Natural killer cell (primary cell): ENCODE measurements at regions not wholly inside any gene's neighbourhood (a gene's known extent, or its start where the extent isn't known, plus 50 kb on each side); places are given as distances from the start of the nearest gene placed in this dataset.

Experiments
- ATAC-seq, 3 donors: fragments of 150-1000 bp in 2 of 3; fragments of 200-7000 bp in 1 of 3; cut with Tn5 transposase; 1 replicate in 1 of 3; 2 replicates in 2 of 3; pipeline ENCODE4 v1.10.0; 2021; ENCODE audit warnings: mild to moderate bottlenecking in 2 of 3, moderate library complexity in 2 of 3
- DNase-seq, 2 donors: peaks; one replicate each; pipeline versions ENCODE4 v3.0.0 to v3.0.0-alpha.2; 2013 to 2021; ENCODE audit warnings: mixed read lengths in 1 of 2
- H3K27ac ChIP-seq: one replicate; pipeline ENCODE4 v1.5.1; 2013; ENCODE audit warnings: mild to moderate bottlenecking, low read length
- H3K27me3 ChIP-seq: one replicate; pipeline ENCODE4 v1.6.1; 2013; ENCODE audit warnings: low read length; ENCODE audit not compliant: control insufficient read depth, insufficient read depth
- H3K36me3 ChIP-seq: one replicate; pipeline ENCODE4 v1.6.1; 2013; ENCODE audit warnings: low read length; ENCODE audit not compliant: control insufficient read depth, insufficient read depth
- H3K4me1 ChIP-seq: one replicate; pipeline ENCODE4 v1.6.1; 2013; ENCODE audit warnings: low read length; ENCODE audit not compliant: control insufficient read depth, insufficient read depth
- H3K4me3 ChIP-seq: one replicate; pipeline ENCODE4 v1.5.1; 2013; ENCODE audit warnings: low read length
- H3K9me3 ChIP-seq: one replicate; pipeline ENCODE4 v1.6.1; 2013; ENCODE audit warnings: low read length; ENCODE audit not compliant: control insufficient read depth, insufficient read depth
- H3K27ac Mint-ChIP-seq, 2 donors: one replicate each; pipeline ENCODE4 v1.8.0; 2022; ENCODE audit warnings: mild to moderate bottlenecking in 2 of 2, mixed read lengths in 2 of 2, moderate library complexity in 1 of 2
- H3K27me3 Mint-ChIP-seq, 2 donors: one replicate each; pipeline ENCODE4 v1.8.0; 2022; ENCODE audit warnings: low read depth in 2 of 2, mixed read lengths in 2 of 2
- H3K36me3 Mint-ChIP-seq: one replicate; pipeline ENCODE4 v1.8.0; 2022; ENCODE audit warnings: mixed read lengths
- H3K4me1 Mint-ChIP-seq, 2 donors: one replicate each; pipeline ENCODE4 v1.8.0; 2022; ENCODE audit warnings: mixed read lengths in 2 of 2
- H3K4me3 Mint-ChIP-seq: one replicate; pipeline ENCODE4 v1.8.0; 2022; ENCODE audit warnings: mild to moderate bottlenecking, moderate library complexity, mixed read lengths
- H3K9me3 Mint-ChIP-seq, 2 donors: one replicate each; pipeline ENCODE4 v1.8.0; 2022; ENCODE audit warnings: mixed read lengths in 2 of 2
- CTCF ChIP-seq: fragments of 200-600 bp; IDR thresholded peaks from one replicate; pipeline ENCODE4 v1.8.0; 2022; ENCODE audit warnings: antibody characterized with exemption
- WGBS: methylation state at CpG from one replicate; pipeline ENCODE4 v1.1.7; 2013; ENCODE audit warnings: missing lambda C conversion rate; ENCODE audit not compliant: insufficient coverage; 5-methylcytosine and 5-hydroxymethylcytosine counted together
- intact Hi-C: fragments of 100-400 bp; cut with micrococcal nuclease; formaldehyde crosslinking; loops from one replicate; pipeline ENCODE4 v1.14.2; 2022

GRCh38 chr18:45317948-45318640 is 297.2 kb upstream of the SLC14A2 start:
- Mint-ChIP-seq H3K27me3 (peaks cover 7 to 20% of the 10 kb centered on the region in 2 donors), H3K4me3 (no peak overlapping the region), H3K4me1 (no peaks in the 10 kb centered on the region), H3K9me3 (no peaks in the 10 kb centered on the region), H3K36me3 (no peaks in the 10 kb centered on the region), H3K27ac (no peak overlapping the region)
- TF ChIP-seq CTCF: no peak
- WGBS: 96% methylated on average over 5 of the region's 10 CpGs
- DNase-seq (no peak), ATAC-seq (no peak)
- H3K27me3 ChIP-seq: no peaks in the 10 kb centered on the region
- no peaks in the 10 kb centered on the region for H3K9me3 ChIP-seq
- H3K36me3 ChIP-seq: no peaks in the 10 kb centered on the region
- H3K4me1 ChIP-seq: no peaks in the 10 kb centered on the region
- intact Hi-C loops: no loop called here
- H3K27ac ChIP-seq: no peak overlapping the region
- H3K4me3 ChIP-seq: no peak overlapping the region

- DNase-seq (no peak), ATAC-seq (no peak)
- no peak overlapping the region for H3K27ac Mint-ChIP-seq
- no peak overlapping the region for H3K4me3 Mint-ChIP-seq
- no peaks in the 10 kb centered on the region for H3K4me1 Mint-ChIP-seq
- no peak for TF ChIP-seq CTCF
- Histone ChIP-seq H3K9me3 (no peaks in the 10 kb centered on the region), H3K27ac (no peak overlapping the region), H3K4me3 (no peak overlapping the region), H3K27me3 (no peaks in the 10 kb centered on the region), H3K4me1 (no peaks in the 10 kb centered on the region), H3K36me3 (no peaks in the 10 kb centered on the region)
- no peaks in the 10 kb centered on the region for H3K36me3 Mint-ChIP-seq
- peaks cover 11 to 18% of the 10 kb centered on the region in 2 donors for H3K27me3 Mint-ChIP-seq
- no peaks in the 10 kb centered on the region for H3K9me3 Mint-ChIP-seq
- intact Hi-C loops: no loop called here
- WGBS: 84% methylated on average over 3 of the region's 3 CpGs
These were observed 294.6 kb upstream of the SLC14A2 start for GRCh38 chr18:45320724-45321123.

GRCh38 chr18:45321520-45321919 is 293.8 kb upstream of the SLC14A2 start:
- Mint-ChIP-seq H3K36me3 (no peaks in the 10 kb centered on the region), H3K27ac (no peak overlapping the region), H3K4me3 (no peak overlapping the region), H3K27me3 (peaks cover 13% of the 10 kb centered on the region in 2 donors), H3K9me3 (no peaks in the 10 kb centered on the region), H3K4me1 (no peaks in the 10 kb centered on the region)
- WGBS: 93% methylated on average over 8 of the region's 8 CpGs
- Histone ChIP-seq H3K4me1 (no peaks in the 10 kb centered on the region), H3K36me3 (no peaks in the 10 kb centered on the region), H3K4me3 (no peak overlapping the region), H3K27me3 (no peaks in the 10 kb centered on the region), H3K9me3 (no peaks in the 10 kb centered on the region), H3K27ac (no peak overlapping the region)
- no peak for TF ChIP-seq CTCF
- intact Hi-C loops: no loop called here
- DNase-seq: no peak
- ATAC-seq: no peak

GRCh38 chr18:45322343-45322742 is 292.9 kb upstream of the SLC14A2 start:
- Mint-ChIP-seq H3K4me1 (no peaks in the 10 kb centered on the region), H3K27ac (no peak overlapping the region), H3K9me3 (peaks cover 0 to under 1% of the 10 kb centered on the region in 2 donors), H3K36me3 (no peaks in the 10 kb centered on the region), H3K4me3 (no peak overlapping the region), H3K27me3 (peaks cover 13% of the 10 kb centered on the region in 2 donors)
- DNase-seq (no peak), ATAC-seq (no peak)
- WGBS: 90% methylated on average over 4 of the region's 4 CpGs
- TF ChIP-seq CTCF: no peak
- intact Hi-C loops: no loop called here
- Histone ChIP-seq H3K27ac (no peak overlapping the region), H3K4me1 (no peaks in the 10 kb centered on the region), H3K36me3 (no peaks in the 10 kb centered on the region), H3K27me3 (no peaks in the 10 kb centered on the region), H3K4me3 (no peak overlapping the region), H3K9me3 (no peaks in the 10 kb centered on the region)
